HCT116 (cell line): ENCODE measurements at regions not wholly inside any gene's neighbourhood (a gene's known extent, or its start where the extent isn't known, plus 50 kb on each side); places are given as distances from the start of the nearest gene placed in this dataset.

Experiments
- ATAC-seq: fragments of 200-7000 bp; cut with Tn5 transposase; 2 replicates; pipeline ENCODE4 v1.9.1; 2020; ENCODE audit warnings: mild to moderate bottlenecking, moderate library complexity
- BruUV-seq: library from RNA; stranded (reverse); fragments of 400-500 nt; replicated peaks from 2 replicates; lab custom pipeline; 2021; lab: Mats Ljungman, UMichigan
- CTCF ChIA-PET: fragments of 300-600 bp; sonication (Branson Sonifier 250); formaldehyde crosslinking; loops from one replicate; lab custom pipeline; 2021; ENCODE audit warnings: antibody characterized with exemption; lab: Charles Lee
- POLR2A ChIA-PET: fragments of 300-600, 350-600 bp; sonication (Branson Sonifier 250); formaldehyde crosslinking; loops from one replicate; lab custom pipeline; 2021; ENCODE audit warnings: antibody characterized with exemption; lab: Charles Lee
- RAD21 ChIA-PET, 2 experiments: fragments of 300-600 bp; sonication (Branson Sonifier 250); formaldehyde crosslinking; loops; one replicate each; lab custom pipeline; 2023; ENCODE audit warnings: low total read pairs in 2 of 2; ENCODE audit not compliant: uncharacterized antibody in 2 of 2, unreplicated experiment in 2 of 2, low non-redundant PET in 1 of 2; lab: Charles Lee
- DNase-seq: peaks from one replicate; pipeline ENCODE4 v3.0.0-alpha.2; 2010; ENCODE audit warnings: low read depth, low spot score
- H2AFZ ChIP-seq: fragments of 200-600 bp; shearing (Covaris generic), sonication (generic); 2 replicates; pipeline ENCODE4 v1.6.1; 2017; ENCODE audit warnings: low read depth, mixed run types, mixed read lengths, antibody characterized with exemption, low read length; ENCODE audit not compliant: poor library complexity, severe bottlenecking
- H3K27ac ChIP-seq: 2 replicates; pipeline ENCODE4 v1.5.1; 2012; ENCODE audit warnings: low read depth, low read length
- H3K27me3 ChIP-seq: fragments of 200-600 bp; sonication (generic); 2 replicates; pipeline ENCODE4 v1.6.1; 2016; ENCODE audit warnings: mixed run types, low read length, mixed read lengths; ENCODE audit not compliant: insufficient read depth
- H3K36me3 ChIP-seq, 2 experiments: fragments of 200-500 bp in 1 of 2; fragments of 200-600 bp in 1 of 2; sonication (Bioruptor generic) in 1 of 2; sonication (generic) in 1 of 2; 2 replicates each; pipeline versions ENCODE4 v1.5.1 to v1.6.1; 2014 to 2016; ENCODE audit warnings: low read length in 2 of 2, inconsistent platforms in 1 of 2, mixed read lengths in 1 of 2, mixed run types in 1 of 2; ENCODE audit not compliant: insufficient read depth in 2 of 2, control insufficient read depth in 1 of 2
- H3K4me1 ChIP-seq, 2 experiments: fragments of 200-600 bp in 1 of 2; sonication (generic) in 1 of 2; 2 replicates each; pipeline versions ENCODE4 v1.5.1 to v1.6.1; 2012 to 2017; ENCODE audit warnings: low read length in 2 of 2, inconsistent platforms in 1 of 2, mild to moderate bottlenecking in 1 of 2, mixed read lengths in 1 of 2, mixed run types in 1 of 2, moderate library complexity in 1 of 2; ENCODE audit not compliant: insufficient read depth in 2 of 2, control insufficient read depth in 1 of 2
- H3K4me2 ChIP-seq: fragments of 200-600 bp; sonication (generic); 2 replicates; pipeline ENCODE4 v1.6.1; 2017; ENCODE audit warnings: mixed run types, low read length, mixed read lengths
- H3K4me3 ChIP-seq, 2 experiments: fragments of 200-600 bp in 1 of 2; sonication (generic) in 1 of 2; replicated peaks in 1 of 2; 2 replicates each; pipeline ENCODE4 v1.5.1; 2011 to 2016; ENCODE audit warnings: low read length in 2 of 2, control low read depth in 1 of 2, low read depth in 1 of 2, mild to moderate bottlenecking in 1 of 2, mixed read lengths in 1 of 2, mixed run types in 1 of 2
- H3K79me2 ChIP-seq: fragments of 200-600 bp; sonication (generic); 2 replicates; pipeline ENCODE4 v1.6.1; 2017; ENCODE audit warnings: mild to moderate bottlenecking, mixed run types, low read length, moderate library complexity, mixed read lengths; ENCODE audit not compliant: insufficient read depth
- H3K9ac ChIP-seq: fragments of 200-600 bp; sonication (generic); 2 replicates; pipeline ENCODE4 v1.6.1; 2016; ENCODE audit warnings: low read length, mixed read lengths
- H3K9me2 ChIP-seq: fragments of 200-600 bp; sonication (generic), shearing (Covaris generic); 2 replicates; pipeline ENCODE4 v1.6.1; 2017; ENCODE audit warnings: mixed run types, mild to moderate bottlenecking, moderate library complexity; ENCODE audit not compliant: insufficient read depth
- H3K9me3 ChIP-seq, 2 experiments: fragments of 200-500 bp in 1 of 2; fragments of 200-600 bp in 1 of 2; sonication (Bioruptor generic) in 1 of 2; sonication (generic) in 1 of 2; 2 replicates each; pipeline ENCODE4 v1.6.1; 2014 to 2017; ENCODE audit warnings: low read length in 2 of 2, mixed read lengths in 2 of 2, inconsistent platforms in 1 of 2, low read depth in 1 of 2, mild to moderate bottlenecking in 1 of 2, mixed run types in 1 of 2, moderate library complexity in 1 of 2; ENCODE audit not compliant: control insufficient read depth in 1 of 2, insufficient read depth in 1 of 2
- H4K20me1 ChIP-seq: fragments of 200-600 bp; sonication (generic), shearing (Covaris generic); 2 replicates; pipeline ENCODE4 v1.6.1; 2017; ENCODE audit warnings: mixed run types, mild to moderate bottlenecking, moderate library complexity; ENCODE audit not compliant: insufficient read depth
- CBX3 ChIP-seq: IDR thresholded peaks from 2 replicates; pipeline ENCODE4 v1.6.1; 2012; ENCODE audit warnings: low read depth
- CEBPB ChIP-seq: IDR thresholded peaks from 2 replicates; pipeline ENCODE4 v1.6.1; 2012; ENCODE audit warnings: low read depth
- CTCF ChIP-seq, 3 experiments: fragments of 200-600 bp in 1 of 3; sonication (generic) in 1 of 3; IDR thresholded peaks in 2 of 3; conservative IDR thresholded peaks in 1 of 3; 2 replicates each; pipeline ENCODE4 v1.5.1; 2012 to 2017; ENCODE audit warnings: low read depth in 2 of 3, low read length in 2 of 3, antibody characterized with exemption in 1 of 3, borderline replicate concordance in 1 of 3, control low read depth in 1 of 3, mild to moderate bottlenecking in 1 of 3, mixed read lengths in 1 of 3, mixed run types in 1 of 3, moderate library complexity in 1 of 3; ENCODE audit not compliant: insufficient read depth in 1 of 3
- EGR1 ChIP-seq: IDR thresholded peaks from 2 replicates; pipeline ENCODE4 v1.6.1; 2012; ENCODE audit warnings: low read depth
- FOSL1 ChIP-seq: IDR thresholded peaks from 2 replicates; pipeline ENCODE4 v1.6.1; 2012; ENCODE audit warnings: low read depth
- POLR2AphosphoS5 ChIP-seq: IDR thresholded peaks from 2 replicates; pipeline ENCODE4 v1.6.1; 2011; ENCODE audit warnings: mild to moderate bottlenecking, low read depth, low read length, moderate library complexity
- RAD21 ChIP-seq: IDR thresholded peaks from 2 replicates; pipeline ENCODE4 v1.6.1; 2012; ENCODE audit warnings: low read depth, mild to moderate bottlenecking
- REST ChIP-seq: IDR thresholded peaks from 2 replicates; pipeline ENCODE4 v1.6.1; 2012; ENCODE audit warnings: low read depth
- SP1 ChIP-seq: IDR thresholded peaks from 2 replicates; pipeline ENCODE4 v1.6.1; 2012; ENCODE audit warnings: low read depth
- TCF7L2 ChIP-seq: IDR thresholded peaks from 2 replicates; pipeline ENCODE4 v1.7.0; 2011; ENCODE audit warnings: borderline replicate concordance, inconsistent platforms; ENCODE audit not compliant: insufficient read depth, insufficient read length; ENCODE audit errors: extremely low read depth
- ZNF274 ChIP-seq: fragments of 200-500 bp; sonication (Bioruptor generic); IDR thresholded peaks from 2 replicates; pipeline ENCODE4 v1.6.1; 2014; ENCODE audit warnings: mild to moderate bottlenecking, low read depth, low read length, inconsistent platforms
- intact Hi-C: fragments of 100-400 bp; cut with micrococcal nuclease; formaldehyde crosslinking; loops from 2 replicates; pipeline ENCODE4 v1.10.0; 2022
- TF ChIP-seq, protein P1 (sequence below): IDR thresholded peaks from 2 replicates; pipeline ENCODE4 v1.6.1; 2011; ENCODE audit warnings: mild to moderate bottlenecking, low read length, moderate library complexity; ENCODE audit not compliant: insufficient replicate concordance; ENCODE audit errors: extremely low read depth
- TF ChIP-seq, protein P2 (sequence below): IDR thresholded peaks from 2 replicates; pipeline ENCODE4 v1.6.1; 2012

DNA sequence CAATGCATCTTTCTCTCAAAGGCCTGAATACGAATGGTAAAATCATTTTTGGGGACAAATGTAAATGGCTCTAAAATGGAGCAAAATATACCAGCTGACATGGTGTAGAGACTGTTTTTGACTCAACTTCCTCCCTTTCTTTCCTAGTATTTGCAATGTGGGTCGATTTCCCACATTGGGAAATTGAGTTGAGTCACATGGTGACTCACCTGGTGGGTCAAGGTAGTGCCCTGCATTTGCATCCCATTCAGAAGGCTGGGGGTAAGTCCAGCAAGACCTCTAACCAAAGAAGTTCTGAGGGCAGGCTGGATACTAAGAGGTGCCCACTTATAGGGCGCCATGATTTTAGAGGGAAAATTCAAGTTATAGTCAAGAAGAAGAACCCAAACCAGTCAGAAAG is 179.6 kb upstream of the MPDZ start (continued):
- TF ChIP-seq REST = no peak
- TF ChIP-seq EGR1 = no peak
- TF ChIP-seq CEBPB = no peak
- no peak for TF ChIP-seq SP1
- no peak for TF ChIP-seq CBX3
- TF ChIP-seq FOSL1 = no peak

GRCh38 chr9:13457795-13458194 is 178.3 kb upstream of the MPDZ start:
- H3K4me1 ChIP-seq = no peaks in the 10 kb centered on the region
- H3K4me3 ChIP-seq = no peak overlapping the region
- H3K27me3 ChIP-seq = no peaks in the 10 kb centered on the region
- POLR2A ChIA-PET = no interaction called here
- H4K20me1 ChIP-seq = no peaks in the 10 kb centered on the region
- no TSS peak for BruUV-seq
- H3K4me2 ChIP-seq = no peak overlapping the region
- H2AFZ ChIP-seq = no peak overlapping the region
- ATAC-seq = no peak
- no peaks in the 10 kb centered on the region for H3K36me3 ChIP-seq
- RAD21 ChIA-PET = no interaction called here
- H3K27ac ChIP-seq = no peak overlapping the region
- CTCF ChIA-PET = interaction anchor here (1.4 kb wide), 1 partner anchor 10 kb away, joined by 3 read pairs; no protein-coding TSS in a partner anchor
- H3K79me2 ChIP-seq = no peaks in the 10 kb centered on the region
- H3K9me2 ChIP-seq = no peaks in the 10 kb centered on the region
- intact Hi-C loops = no loop called here
- no peaks in the 10 kb centered on the region for H3K9me3 ChIP-seq
- no peak for DNase-seq
- H3K9ac ChIP-seq = no peak overlapping the region
- TF ChIP-seq RAD21 (no peak), FOSL1 (no peak), CBX3 (no peak), POLR2AphosphoS5 (no peak), CTCF (IDR thresholded peaks at IDR 0.05 in 2 of 3, conservative IDR thresholded peaks at IDR 0.05 in 1 of 3; ENCODE audit: borderline replicate concordance in 1 of 3, insufficient read depth in 1 of 3, low read depth in 2 of 3, low read length in 2 of 3) (no peak), CEBPB (no peak), ZNF274 (no peak), REST (no peak), TCF7L2 (no peak)
- TF ChIP-seq, protein P1, sequence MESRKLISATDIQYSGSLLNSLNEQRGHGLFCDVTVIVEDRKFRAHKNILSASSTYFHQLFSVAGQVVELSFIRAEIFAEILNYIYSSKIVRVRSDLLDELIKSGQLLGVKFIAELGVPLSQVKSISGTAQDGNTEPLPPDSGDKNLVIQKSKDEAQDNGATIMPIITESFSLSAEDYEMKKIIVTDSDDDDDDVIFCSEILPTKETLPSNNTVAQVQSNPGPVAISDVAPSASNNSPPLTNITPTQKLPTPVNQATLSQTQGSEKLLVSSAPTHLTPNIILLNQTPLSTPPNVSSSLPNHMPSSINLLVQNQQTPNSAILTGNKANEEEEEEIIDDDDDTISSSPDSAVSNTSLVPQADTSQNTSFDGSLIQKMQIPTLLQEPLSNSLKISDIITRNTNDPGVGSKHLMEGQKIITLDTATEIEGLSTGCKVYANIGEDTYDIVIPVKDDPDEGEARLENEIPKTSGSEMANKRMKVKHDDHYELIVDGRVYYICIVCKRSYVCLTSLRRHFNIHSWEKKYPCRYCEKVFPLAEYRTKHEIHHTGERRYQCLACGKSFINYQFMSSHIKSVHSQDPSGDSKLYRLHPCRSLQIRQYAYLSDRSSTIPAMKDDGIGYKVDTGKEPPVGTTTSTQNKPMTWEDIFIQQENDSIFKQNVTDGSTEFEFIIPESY = no peak
- TF ChIP-seq, protein P2, sequence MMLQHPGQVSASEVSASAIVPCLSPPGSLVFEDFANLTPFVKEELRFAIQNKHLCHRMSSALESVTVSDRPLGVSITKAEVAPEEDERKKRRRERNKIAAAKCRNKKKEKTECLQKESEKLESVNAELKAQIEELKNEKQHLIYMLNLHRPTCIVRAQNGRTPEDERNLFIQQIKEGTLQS = no peak
